Tibial artery (tissue), 4 donors: ENCODE measurements at regions not wholly inside any gene's neighbourhood (a gene's known extent, or its start where the extent isn't known, plus 50 kb on each side); places are given as distances from the start of the nearest gene placed in this dataset.

ENCODE experiments used
- DNase-seq, 2 donors: peaks; one replicate each; pipeline ENCODE4 v3.0.0-alpha.2; 2019
- H3K27ac ChIP-seq, 2 donors: fragments of 200-600 bp; sonication (generic) in 1 of 2; 1 replicate in 1 of 2; 2 replicates in 1 of 2; pipeline ENCODE4 v1.5.1; 2018 to 2019; ENCODE audit warnings: mild to moderate bottlenecking in 1 of 2
- H3K27me3 ChIP-seq, 2 donors: fragments of 200-600 bp; sonication (generic) in 1 of 2; one replicate each; pipeline versions ENCODE4 v1.5.1 to v1.6.0; 2016 to 2019
- H3K36me3 ChIP-seq, 3 donors: fragments of 200-600 bp; sonication (generic) in 2 of 3; one replicate each; pipeline ENCODE4 v1.5.1; 2016 to 2019; ENCODE audit warnings: mild to moderate bottlenecking in 2 of 3
- H3K4me1 ChIP-seq, 4 donors: fragments of 200-600 bp; sonication (generic) in 2 of 4; 1 replicate in 3 of 4; 2 replicates in 1 of 4; pipeline ENCODE4 v1.5.1; 2016 to 2019
- H3K4me3 ChIP-seq, 2 donors: fragments of 200-600 bp; sonication (generic) in 1 of 2; 1 replicate in 1 of 2; 2 replicates in 1 of 2; pipeline ENCODE4 v1.5.1; 2018 to 2019; ENCODE audit warnings: mild to moderate bottlenecking in 2 of 2
- H3K9me3 ChIP-seq, 3 donors: fragments of 200-600 bp; sonication (generic) in 1 of 3; one replicate each; pipeline ENCODE4 v1.5.1; 2016 to 2019
- CTCF ChIP-seq, 2 experiments: fragments of 200-600 bp in 1 of 2; fragments of 450-650 bp in 1 of 2; IDR thresholded peaks; one replicate each; pipeline ENCODE4 v1.5.1; 2017 to 2019; ENCODE audit warnings: antibody characterized with exemption in 2 of 2, mild to moderate bottlenecking in 1 of 2, moderate library complexity in 1 of 2
- intact Hi-C: fragments of 100-400 bp; cut with DNase I; formaldehyde crosslinking; loops from one replicate; pipeline ENCODE4 v1.15.0; 2023; ENCODE audit warnings: low total_unique reads

- intact Hi-C loops = no loop called here
- Histone ChIP-seq H3K36me3 (no peaks in the 10 kb centered on the region), H3K27ac (no peak overlapping the region), H3K27me3 (no peaks in the 10 kb centered on the region), H3K9me3 (no peaks in the 10 kb centered on the region), H3K4me1 (no peaks in the 10 kb centered on the region), H3K4me3 (no peak overlapping the region)
- TF ChIP-seq CTCF (IDR thresholded peaks at IDR 0.05) = no peak
- no peak for DNase-seq
Observed at GRCh38 chr9:79968533-79968932, 396.8 kb downstream of the TLE4 start.

- no peaks in the 10 kb centered on the region for H3K9me3 ChIP-seq
- H3K4me1 ChIP-seq = no peaks in the 10 kb centered on the region
- H3K4me3 ChIP-seq = no peak overlapping the region
- no peaks in the 10 kb centered on the region for H3K27me3 ChIP-seq
- TF ChIP-seq CTCF (IDR thresholded peaks at IDR 0.05) = no peak
- intact Hi-C loops = no loop called here
- DNase-seq = no peak
- no peak overlapping the region for H3K27ac ChIP-seq
- no peaks in the 10 kb centered on the region for H3K36me3 ChIP-seq
Observed at GRCh38 chr9:79962836-79963235, 391.1 kb downstream of the TLE4 start.

GRCh38 chr9:79962150-79962549 is 390.4 kb downstream of the TLE4 start:
- H3K27me3 ChIP-seq = no peaks in the 10 kb centered on the region
- no peak overlapping the region for H3K4me3 ChIP-seq
- no peak for DNase-seq
- TF ChIP-seq CTCF (IDR thresholded peaks at IDR 0.05) = no peak
- H3K27ac ChIP-seq = no peak overlapping the region
- H3K36me3 ChIP-seq = no peaks in the 10 kb centered on the region
- intact Hi-C loops = no loop called here
- H3K4me1 ChIP-seq = no peaks in the 10 kb centered on the region
- H3K9me3 ChIP-seq = no peaks in the 10 kb centered on the region

GRCh38 chr9:79955300-79955699 is 383.5 kb downstream of the TLE4 start:
- no peak for TF ChIP-seq CTCF (IDR thresholded peaks at IDR 0.05)
- Histone ChIP-seq H3K36me3 (no peaks in the 10 kb centered on the region), H3K4me1 (no peaks in the 10 kb centered on the region), H3K9me3 (no peaks in the 10 kb centered on the region), H3K4me3 (no peak overlapping the region), H3K27me3 (no peaks in the 10 kb centered on the region), H3K27ac (no peak overlapping the region)
- no peak for DNase-seq
- intact Hi-C loops = no loop called here

GRCh38 chr9:79953908-79954307 is 382.1 kb downstream of the TLE4 start:
- no peak overlapping the region for H3K4me3 ChIP-seq
- intact Hi-C loops = no loop called here
- no peak for TF ChIP-seq CTCF (IDR thresholded peaks at IDR 0.05)

GRCh38 chr9:79952401-79952800 is 380.6 kb downstream of the TLE4 start:
- Histone ChIP-seq H3K27me3 (no peaks in the 10 kb centered on the region), H3K27ac (no peak overlapping the region), H3K9me3 (no peaks in the 10 kb centered on the region), H3K36me3 (no peaks in the 10 kb centered on the region), H3K4me1 (no peaks in the 10 kb centered on the region), H3K4me3 (no peak overlapping the region)
- intact Hi-C loops = no loop called here
- DNase-seq = no peak
- TF ChIP-seq CTCF (IDR thresholded peaks at IDR 0.05) = no peak

More at GRCh38 chr9:79953908-79954307, 382.1 kb downstream of the TLE4 start:
- Histone ChIP-seq H3K27me3 (no peaks in the 10 kb centered on the region), H3K4me1 (no peaks in the 10 kb centered on the region), H3K27ac (no peak overlapping the region), H3K9me3 (no peaks in the 10 kb centered on the region), H3K36me3 (no peaks in the 10 kb centered on the region)
- DNase-seq = no peak
